ENCODE measurements at regions not wholly inside any gene's neighbourhood (a gene's known extent, or its start where the extent isn't known, plus 50 kb on each side); places are given as distances from the start of the nearest gene placed in this dataset.

- WGBS (ENCODE audit: insufficient coverage) = no CpG with 5 or more reads among the region's 4 CpGs
- H3K27ac ChIP-seq (ENCODE audit: low read depth in 1 of 2, low read length in 2 of 2) = no peak overlapping the region
- H3K4me3 ChIP-seq (replicated peaks in 1 of 3; ENCODE audit: low read depth in 2 of 3, low read length in 3 of 3) = no peak overlapping the region
- no peaks in the 10 kb centered on the region for H3K36me3 ChIP-seq (replicated peaks in 1 of 2; ENCODE audit: control insufficient read depth in 1 of 2, insufficient read depth in 2 of 2, low read length in 2 of 2)
- Mint-ChIP-seq H3K9me3 (peaks cover 0 to 15% (median 3%) of the 10 kb centered on the region in 7 donors), H3K36me3 (no peaks in the 10 kb centered on the region), H3K4me1 (no peaks in the 10 kb centered on the region), H3K27ac (no peak overlapping the region), H3K27me3 (ENCODE audit: low read depth in 3 of 3) (peaks cover 0 to 2% (median 0%) of the 10 kb centered on the region in 3 donors), H3K4me3 (no peak overlapping the region)
- H4K20me1 ChIP-seq (ENCODE audit: insufficient read depth, low read length) = no peaks in the 10 kb centered on the region
- H3K27me3 ChIP-seq (ENCODE audit: control insufficient read depth in 2 of 2, insufficient read depth in 2 of 2, low read length in 2 of 2) = no peaks in the 10 kb centered on the region
- no peaks in the 10 kb centered on the region for H3K9me3 ChIP-seq (replicated peaks in 1 of 2; ENCODE audit: control insufficient read depth in 1 of 2, insufficient read depth in 1 of 2, low read length in 2 of 2)
- H3K79me2 ChIP-seq (ENCODE audit: insufficient read depth, low read length) = no peaks in the 10 kb centered on the region
- no peak overlapping the region for H3K9ac ChIP-seq (ENCODE audit: insufficient read depth, low read length, poor library complexity, severe bottlenecking)
- no peak for TF ChIP-seq CTCF (IDR thresholded peaks at IDR 0.05)
- H3K4me1 ChIP-seq (ENCODE audit: control insufficient read depth in 1 of 2, insufficient read depth in 2 of 2, low read length in 2 of 2) = no peaks in the 10 kb centered on the region
- no peak for DNase-seq
- no peak overlapping the region for H2AFZ ChIP-seq (ENCODE audit: insufficient read depth, low read depth, low read length, poor library complexity, severe bottlenecking)
- intact Hi-C loops (cut with micrococcal nuclease) = no loop called here
- H3K4me2 ChIP-seq (replicated peaks; ENCODE audit: extremely low read depth, low read length, poor library complexity, severe bottlenecking) = no peak overlapping the region
Measured at GRCh38 chr13:74329962-74330361, 195.8 kb upstream of the KLF12 start.

- Mint-ChIP-seq H3K27me3 (ENCODE audit: low read depth in 3 of 3) (peaks cover 0 to 2% (median 2%) of the 10 kb centered on the region in 3 donors), H3K9me3 (peaks cover 0 to 11% (median 2%) of the 10 kb centered on the region in 7 donors), H3K36me3 (no peaks in the 10 kb centered on the region), H3K27ac (no peak overlapping the region), H3K4me1 (no peaks in the 10 kb centered on the region), H3K4me3 (no peak overlapping the region)
- intact Hi-C loops (cut with micrococcal nuclease) = no loop called here
- WGBS (ENCODE audit: insufficient coverage) = 90% methylated on average over 2 of the region's 3 CpGs
- no peak for DNase-seq
- Histone ChIP-seq H3K79me2 (ENCODE audit: insufficient read depth, low read length) (no peaks in the 10 kb centered on the region), H4K20me1 (ENCODE audit: insufficient read depth, low read length) (no peaks in the 10 kb centered on the region), H3K4me1 (ENCODE audit: control insufficient read depth in 1 of 2, insufficient read depth in 2 of 2, low read length in 2 of 2) (no peaks in the 10 kb centered on the region), H3K27me3 (ENCODE audit: control insufficient read depth in 2 of 2, insufficient read depth in 2 of 2, low read length in 2 of 2) (no peaks in the 10 kb centered on the region), H3K27ac (ENCODE audit: low read depth in 1 of 2, low read length in 2 of 2) (no peak overlapping the region), H3K36me3 (replicated peaks in 1 of 2; ENCODE audit: control insufficient read depth in 1 of 2, insufficient read depth in 2 of 2, low read length in 2 of 2) (no peaks in the 10 kb centered on the region), H3K9ac (ENCODE audit: insufficient read depth, low read length, poor library complexity, severe bottlenecking) (no peak overlapping the region), H2AFZ (ENCODE audit: insufficient read depth, low read depth, low read length, poor library complexity, severe bottlenecking) (no peak overlapping the region), H3K9me3 (replicated peaks in 1 of 2; ENCODE audit: control insufficient read depth in 1 of 2, insufficient read depth in 1 of 2, low read length in 2 of 2) (no peaks in the 10 kb centered on the region), H3K4me3 (replicated peaks in 1 of 3; ENCODE audit: low read depth in 2 of 3, low read length in 3 of 3) (no peak overlapping the region), H3K4me2 (replicated peaks; ENCODE audit: extremely low read depth, low read length, poor library complexity, severe bottlenecking) (no peak overlapping the region)
- no peak for TF ChIP-seq CTCF (IDR thresholded peaks at IDR 0.05)
Measured at GRCh38 chr13:74325106-74325505, 190.9 kb upstream of the KLF12 start.

All from CD14-positive monocyte (primary cell).